HTR-8/SVneo (cell line): ENCODE measurements at regions not wholly inside any gene's neighbourhood (a gene's known extent, or its start where the extent isn't known, plus 50 kb on each side); places are given as distances from the start of the nearest gene placed in this dataset.
A peak's percentile ranks its signal among the peaks of the same experiment; 100 is the strongest.
"Not testable (repeated sequence)": the region's sequence is repeated elsewhere in the genome, so short reads cannot be mapped to it uniquely, and the experiment has no call there.

Experiments used
- DNase-seq: peaks from one replicate; pipeline ENCODE4 v3.0.0; 2011; ENCODE audit warnings: low spot score, mixed read lengths; ENCODE audit not compliant: insufficient read length
- FAIRE-seq: peaks from 2 replicates; lab custom pipeline; 2011; peaks lifted over from hg19 to GRCh38; lab: Jason Lieb, UNC

- DNase-seq, FAIRE-seq: not testable (repeated sequence)
Measured at GRCh38 chr7:156517858-156518257, 122.7 kb upstream of the RNF32 start.

- FAIRE-seq, result no peak
- DNase-seq, result no peak
Measured at GRCh38 chr7:156516791-156517378, 123.7 kb upstream of the RNF32 start.

GRCh38 chr7:156515911-156516790 is 124.4 kb upstream of the RNF32 start:
- FAIRE-seq (no peak), DNase-seq (no peak)

GRCh38 chr7:156514851-156515250 is 125.7 kb upstream of the RNF32 start:
- FAIRE-seq (no peak), DNase-seq (no peak)

- FAIRE-seq, result no peak
- no peak for DNase-seq
Measured at GRCh38 chr7:156511426-156511825, 129.1 kb upstream of the RNF32 start.

- FAIRE-seq (no peak), DNase-seq (no peak)
Measured at GRCh38 chr7:156510966-156511365, 129.6 kb upstream of the RNF32 start.

- no peak for DNase-seq
- FAIRE-seq, result no peak
Measured at GRCh38 chr7:156509216-156509615, 131.4 kb upstream of the RNF32 start.

- no peak for FAIRE-seq
- no peak for DNase-seq
Measured at GRCh38 chr7:156505876-156506275, 134.7 kb upstream of the RNF32 start.

GRCh38 chr7:156504687-156505545 is 135.7 kb upstream of the RNF32 start:
- FAIRE-seq (no peak), DNase-seq (no peak)

- FAIRE-seq (no peak), DNase-seq (no peak)
Measured at GRCh38 chr7:156504006-156504405, 136.6 kb upstream of the RNF32 start.

- DNase-seq (no peak), FAIRE-seq (no peak)
Measured at GRCh38 chr7:156503196-156503595, 137.4 kb upstream of the RNF32 start.

- not testable (repeated sequence) for DNase-seq, FAIRE-seq
Measured at GRCh38 chr7:156501815-156502214, 138.8 kb upstream of the RNF32 start.

- DNase-seq (no peak), FAIRE-seq (peak; percentile 55)
Measured at GRCh38 chr7:156499247-156499881, 141.2 kb upstream of the RNF32 start.

GRCh38 chr7:156497776-156498509 is 142.6 kb upstream of the RNF32 start:
- FAIRE-seq, result peak; percentile 20
- no peak for DNase-seq

GRCh38 chr7:156496865-156497264 is 143.7 kb upstream of the RNF32 start:
- FAIRE-seq, result no peak
- no peak for DNase-seq

GRCh38 chr7:156496363-156496769 is 144.2 kb upstream of the RNF32 start:
- DNase-seq, result no peak
- FAIRE-seq, result no peak

GRCh38 chr7:156494960-156495359 is 145.6 kb upstream of the RNF32 start:
- FAIRE-seq, result no peak
- no peak for DNase-seq

GRCh38 chr7:156493942-156494341 is 146.6 kb upstream of the RNF32 start:
- FAIRE-seq (no peak), DNase-seq (no peak)

GRCh38 chr7:156492170-156492569 is 148.4 kb upstream of the RNF32 start:
- DNase-seq (no peak), FAIRE-seq (no peak)

- FAIRE-seq (no peak), DNase-seq (no peak)
Measured at GRCh38 chr7:156491435-156491834, 149.1 kb upstream of the RNF32 start.
